ENCODE measurements at regions not wholly inside any gene's neighbourhood (a gene's known extent, or its start where the extent isn't known, plus 50 kb on each side); places are given as distances from the start of the nearest gene placed in this dataset.

DNA sequence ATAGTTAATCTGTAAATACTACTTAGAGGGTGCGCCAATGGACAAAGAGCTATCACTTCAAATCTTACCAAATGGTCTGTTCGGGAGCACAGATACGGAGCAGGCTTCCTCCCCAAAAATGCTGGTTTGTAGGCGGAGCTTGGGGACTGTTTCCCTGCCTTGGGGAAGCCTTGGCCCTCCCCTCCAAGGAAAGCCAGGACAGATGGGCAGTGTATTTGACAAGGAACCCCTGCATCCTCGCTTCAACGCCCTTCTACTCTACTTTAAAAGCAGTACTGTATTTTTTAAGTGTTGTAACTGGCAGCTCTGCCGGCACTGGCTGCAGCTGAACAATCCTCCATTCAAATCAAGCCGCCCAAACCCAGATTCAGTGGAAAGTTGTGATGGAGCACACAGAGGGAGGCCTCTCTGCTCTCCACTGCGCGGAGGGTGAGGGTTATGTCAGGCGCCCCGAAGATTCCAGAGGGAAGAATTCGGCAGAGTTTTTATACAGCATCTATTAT is 83.1 kb upstream of the FNDC3B start:
- DNase-seq: no peak

DNA sequence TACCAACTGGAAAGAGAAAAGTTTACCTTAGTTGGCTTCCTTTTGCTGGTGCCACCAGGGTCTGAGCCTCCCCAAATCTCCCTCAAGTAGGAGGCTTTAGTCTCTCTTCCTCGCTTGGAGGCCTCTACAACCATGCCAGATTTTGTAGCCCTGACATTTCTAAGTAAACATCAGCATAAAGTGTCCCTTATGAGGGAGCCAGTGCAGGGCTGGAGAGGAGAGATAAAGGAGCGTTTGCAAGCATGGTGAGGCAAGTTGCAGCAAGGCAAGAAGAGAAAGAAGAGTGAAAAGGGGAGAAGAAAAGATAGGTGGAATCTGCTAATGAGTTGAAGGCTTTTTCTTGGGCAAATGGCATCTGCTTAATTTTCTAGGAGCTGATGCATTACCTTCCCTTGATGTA is 82.7 kb upstream of the FNDC3B start:
- DNase-seq: no peak

DNA sequence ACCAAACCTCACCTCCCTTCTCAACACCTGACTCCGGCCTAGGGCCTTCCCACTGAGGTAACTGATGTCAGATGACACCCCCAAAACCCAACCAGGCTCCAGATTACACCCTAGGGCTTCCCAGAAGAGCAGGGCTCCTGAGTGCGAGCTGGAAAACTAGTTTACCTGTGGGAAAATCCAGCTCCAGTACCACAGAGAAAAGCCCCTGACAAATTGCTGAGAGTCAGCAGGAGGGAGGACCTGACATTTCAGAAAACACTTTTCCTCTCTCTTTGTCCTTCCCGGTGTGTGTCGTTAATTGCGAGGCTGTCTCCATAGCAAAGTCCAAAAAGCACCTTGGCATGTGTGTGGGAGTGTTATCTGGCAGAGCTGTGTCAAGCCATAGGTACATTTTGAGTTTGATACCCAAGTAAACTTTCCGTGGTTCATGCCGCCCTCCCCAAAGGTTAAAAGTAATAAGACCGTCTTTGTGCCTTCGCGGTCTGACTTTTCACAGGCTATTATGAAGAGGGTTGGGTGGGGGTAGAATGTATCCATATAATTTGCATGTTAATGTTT is 79.8 kb upstream of the FNDC3B start:
- no peak for DNase-seq

GRCh38 chr3:171960159-171960558 is 79.2 kb upstream of the FNDC3B start:
- no peak for DNase-seq

DNA sequence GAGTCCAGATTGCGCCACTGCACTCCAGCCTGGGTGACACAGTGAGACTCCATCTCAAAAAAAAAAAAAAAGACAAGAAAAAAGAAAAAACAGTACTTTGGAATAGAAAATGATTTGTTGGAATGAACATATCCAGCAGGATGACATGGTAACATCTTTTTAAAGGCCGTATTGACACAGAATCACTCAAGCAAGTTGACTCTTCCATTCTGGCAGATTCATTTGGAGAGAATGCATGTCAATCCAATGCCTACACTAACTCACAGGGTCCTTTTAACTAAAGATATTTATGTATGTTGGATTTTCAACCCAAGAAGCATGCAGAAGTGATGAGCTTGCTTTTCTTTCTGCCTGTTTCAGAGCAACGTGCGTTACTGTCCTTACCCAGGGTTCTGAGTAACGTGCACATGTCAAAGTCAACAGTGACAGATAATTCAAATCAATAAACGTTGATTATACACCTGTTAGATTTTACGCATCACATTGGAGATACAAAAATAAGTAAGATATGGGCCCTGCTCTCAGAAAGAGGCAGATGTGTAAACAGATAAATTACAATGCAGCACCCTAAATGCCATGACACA is 77.1 kb upstream of the FNDC3B start:
- no peak for DNase-seq

DNA sequence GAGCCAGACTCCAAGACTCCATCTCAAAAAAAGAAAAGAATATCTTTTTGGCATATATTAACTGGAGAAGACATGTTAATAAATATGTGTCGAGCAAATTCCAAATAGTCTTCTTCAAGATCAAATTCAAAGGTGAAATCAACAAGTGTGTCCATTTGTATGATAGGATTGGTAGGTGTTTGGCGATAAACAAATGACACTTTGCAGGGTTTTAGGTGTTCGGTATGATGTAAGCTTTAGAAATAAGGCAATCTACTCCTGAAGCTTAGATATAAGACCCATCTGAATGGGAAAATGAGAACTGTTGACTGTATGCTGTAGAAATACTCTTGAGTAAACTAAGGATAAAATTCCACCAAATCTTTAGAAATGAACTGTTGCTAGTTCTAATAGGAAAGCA is 75.8 kb upstream of the FNDC3B start:
- DNase-seq: no peak

- no peak for DNase-seq
Measured at GRCh38 chr3:171965067-171965712, 74.2 kb upstream of the FNDC3B start.

DNA sequence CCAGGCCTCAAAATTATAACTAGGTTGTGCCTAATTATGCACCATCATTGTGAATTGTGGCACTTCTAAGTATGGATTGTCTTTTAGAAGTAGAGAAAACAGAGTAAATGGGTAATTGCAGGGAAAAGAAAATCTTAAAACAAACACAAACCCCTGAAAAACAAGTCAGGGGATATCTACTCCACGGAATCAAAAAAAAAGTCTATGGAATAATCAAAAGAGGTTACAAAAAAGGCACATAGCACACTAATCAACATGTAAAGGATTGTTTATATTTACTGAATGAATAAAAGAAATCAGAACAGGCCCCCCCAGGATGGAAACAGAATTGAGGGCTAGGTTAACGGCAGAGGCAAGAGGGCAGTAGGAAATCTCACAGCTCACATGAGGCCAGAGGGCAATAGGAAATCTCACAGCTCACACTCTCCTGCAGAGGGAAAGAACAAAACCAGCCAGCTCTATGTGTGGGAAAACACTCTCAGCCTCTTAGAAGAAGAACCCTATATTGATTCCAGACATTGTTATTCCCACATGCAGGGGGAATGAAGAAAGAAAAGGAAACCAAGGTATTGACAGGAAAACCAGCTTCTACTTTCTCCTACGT is 72.7 kb upstream of the FNDC3B start:
- peak; percentile 66 for DNase-seq

DNA sequence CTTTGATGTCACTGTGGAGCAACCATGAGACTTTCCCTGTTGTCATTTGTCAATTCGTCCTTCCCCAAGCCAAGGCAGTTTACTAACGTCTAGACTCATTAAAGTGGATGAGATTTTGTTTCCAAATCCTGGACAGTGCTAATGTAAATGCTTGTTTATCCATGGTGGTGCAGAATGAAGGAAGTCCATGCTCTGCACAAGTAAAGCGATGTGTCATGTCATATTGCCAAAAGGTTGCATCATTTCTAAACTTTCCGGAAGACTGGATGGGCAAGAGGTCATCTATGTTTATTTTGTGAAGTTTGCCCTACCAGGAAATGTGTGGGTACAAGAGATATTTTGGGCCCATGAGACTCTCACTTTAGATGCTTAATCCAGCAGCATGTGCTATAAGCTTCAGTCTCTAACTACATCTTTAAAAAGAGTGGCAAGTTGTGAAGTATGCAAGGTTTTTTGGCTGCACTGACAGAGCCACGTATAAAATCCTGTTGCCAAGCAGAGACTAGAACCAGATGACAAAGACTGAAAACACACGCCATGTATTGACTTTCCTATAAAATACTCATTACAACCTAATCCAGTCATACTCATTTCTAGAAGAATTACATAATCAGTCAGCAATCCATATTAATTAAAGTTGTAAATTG is 72.1 kb upstream of the FNDC3B start:
- peak; percentile 84 for DNase-seq

DNA sequence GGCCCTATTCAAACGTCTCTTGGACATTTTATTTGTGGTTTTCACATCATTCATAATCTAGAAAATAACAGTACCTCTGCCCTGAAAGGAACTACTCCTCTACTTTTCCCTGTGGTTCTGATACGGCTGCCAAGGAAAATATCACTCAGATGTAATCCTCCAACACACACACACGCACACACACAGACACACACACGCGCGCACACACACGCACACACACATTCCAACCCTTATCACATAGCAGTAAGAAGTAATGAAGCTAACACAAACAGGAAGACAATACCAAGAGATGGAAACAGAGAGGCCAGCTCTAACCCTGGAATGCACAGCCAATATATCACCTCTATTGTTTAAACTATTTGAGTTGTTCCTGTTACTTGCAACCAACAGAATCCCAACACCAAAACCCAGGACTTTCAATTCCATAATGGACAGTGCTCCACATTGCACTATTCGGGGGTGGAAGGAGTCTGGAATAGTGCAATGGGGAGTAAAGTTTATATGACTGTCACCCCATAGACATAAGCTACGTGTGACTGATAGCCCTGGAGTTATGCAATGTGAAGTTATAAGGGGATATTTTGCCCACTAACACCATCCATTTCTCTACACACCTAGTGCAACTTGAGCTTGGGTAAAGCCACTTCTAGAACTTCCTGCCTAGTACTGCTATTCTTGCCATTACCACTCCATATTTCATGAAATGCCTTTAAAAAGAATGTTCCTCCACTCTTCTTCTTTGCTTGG is 71.3 kb upstream of the FNDC3B start:
- DNase-seq: peak; percentile 79

- no peak for DNase-seq
Measured at GRCh38 chr3:171970301-171970788, 69.0 kb upstream of the FNDC3B start.

- DNase-seq: no peak
Measured at GRCh38 chr3:171971919-171972514, 67.4 kb upstream of the FNDC3B start.

GRCh38 chr3:171972871-171973348 is 66.5 kb upstream of the FNDC3B start:
- no peak for DNase-seq

GRCh38 chr3:171974986-171975837 is 64.2 kb upstream of the FNDC3B start:
- DNase-seq: no peak

DNA sequence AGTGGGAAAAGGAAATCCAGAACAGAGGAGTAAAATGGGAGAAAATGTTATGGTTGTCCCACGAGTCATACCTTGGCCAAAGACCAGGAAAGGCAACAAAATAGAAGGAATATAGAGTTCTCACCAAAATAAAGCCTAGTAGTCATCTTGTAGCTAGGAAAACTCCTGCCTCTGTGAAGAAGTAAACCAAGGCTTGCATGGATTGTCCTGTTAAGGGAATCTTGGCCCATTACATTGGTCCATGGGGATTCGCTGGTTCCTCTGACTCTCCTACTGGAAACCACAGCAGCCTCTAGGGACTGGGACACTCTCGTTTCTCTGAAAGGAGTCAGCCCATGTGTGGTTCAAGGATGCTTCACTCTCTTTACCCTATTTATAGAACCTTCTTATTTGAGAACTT is 62.9 kb upstream of the FNDC3B start:
- DNase-seq: no peak

DNA sequence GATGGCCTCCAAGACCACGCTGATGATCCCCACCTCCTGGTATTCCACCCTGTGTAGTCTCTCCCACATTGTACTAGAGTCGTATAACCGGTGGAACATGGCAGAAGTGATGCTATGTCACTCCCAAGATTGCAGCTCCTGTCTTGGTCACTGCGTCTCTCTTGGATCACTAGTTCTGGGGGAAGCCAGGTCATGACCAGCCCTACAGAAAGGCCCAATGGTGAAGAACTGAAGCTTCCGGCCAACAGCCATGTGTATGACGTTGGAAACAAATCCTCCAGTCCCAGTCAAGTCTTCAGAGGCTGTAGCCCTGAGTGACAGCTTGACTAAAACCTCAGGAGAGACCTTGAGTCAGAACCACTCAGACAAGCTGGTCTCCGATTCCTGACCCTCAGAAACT is 61.9 kb upstream of the FNDC3B start:
- DNase-seq: no peak

- DNase-seq: no peak
Measured at GRCh38 chr3:171977860-171978259, 61.5 kb upstream of the FNDC3B start.

GRCh38 chr3:171978390-171978789 is 61.0 kb upstream of the FNDC3B start:
- DNase-seq: no peak

GRCh38 chr3:171979081-171979480 is 60.3 kb upstream of the FNDC3B start:
- no peak for DNase-seq

GRCh38 chr3:171980578-171981270 is 58.7 kb upstream of the FNDC3B start:
- DNase-seq: peak; percentile 33
